Heart left ventricle (tissue), 13 donors: ENCODE measurements at regions not wholly inside any gene's neighbourhood (a gene's known extent, or its start where the extent isn't known, plus 50 kb on each side); places are given as distances from the start of the nearest gene placed in this dataset.

Experiments
- CTCF ChIP-seq, 12 donors: fragments of 200-600 bp; sonication (generic) in 4 of 12; IDR thresholded peaks; one replicate each; pipeline versions ENCODE4 v1.5.0 to v1.8.0; 2018 to 2022; ENCODE audit warnings: antibody characterized with exemption in 12 of 12, mild to moderate bottlenecking in 5 of 12
- POLR2A ChIP-seq, 2 donors: fragments of 450-650 bp; IDR thresholded peaks; one replicate each; pipeline ENCODE4 v1.6.1; 2017; ENCODE audit warnings: antibody characterized with exemption in 2 of 2, mild to moderate bottlenecking in 2 of 2, moderate library complexity in 2 of 2
- donor health status: ischemic (EF 13 %, LVEDD 7.1; RV severe dilation, severe dysfunction).
- donor health status: DM: no; HTN: yes; CAD: no.
- donor health status: DM: no; HTN: no; CAD: no.
- donor health status: ischemic (EF 25% LVEDD 6.9; RV normal size, moderate dysfunction).
- donor health status: ischemic (EF 25% LVEDD 5.7; RV mildly dilated, moderate dysfunction).
- donor health status: ischemic (EF 35%, LVEDD 5.7; RV mildly dilated, moderate dysfunction).
- donor health status: nonischemic (EF 11% LVEDD 7.7; RV severe dilation, severe dysfunction).
- donor health status: DM: yes; HTN: yes; CAD: no.
- donor health status: PGD.
- donor health status: ischemic (EF 29% LVEDD 5.4; RV normal size, mild dysfunction).
- donor health status: nonischemic (EF 23%, LVEDD 6.1; RV moderate dilation, normal function).

- TF ChIP-seq CTCF (IDR thresholded peaks at IDR 0.05) = no peak
- no peak for TF ChIP-seq POLR2A (IDR thresholded peaks at IDR 0.05)
Measured at GRCh38 chr6:112469306-112469705, 122.2 kb downstream of the RFPL4B start.
